ENCODE measurements at regions not wholly inside any gene's neighbourhood (a gene's known extent, or its start where the extent isn't known, plus 50 kb on each side); places are given as distances from the start of the nearest gene placed in this dataset.

- CTCF ChIA-PET: interaction anchor here (0.7 kb wide), 1 partner anchor 13 kb away, joined by 7 read pairs; no protein-coding TSS in a partner anchor
- Mint-ChIP-seq H3K4me1 (ENCODE audit: low read depth, unreplicated experiment) (no peaks in the 10 kb centered on the region), H3K27ac (ENCODE audit: unreplicated experiment) (no peak overlapping the region), H3K27me3 (ENCODE audit: unreplicated experiment) (peaks cover 13% of the 10 kb centered on the region), H3K36me3 (ENCODE audit: insufficient read depth, unreplicated experiment) (no peaks in the 10 kb centered on the region), H3K4me3 (ENCODE audit: low read depth, unreplicated experiment) (no peak overlapping the region), H3K9me3 (ENCODE audit: low read depth, unreplicated experiment) (no peaks in the 10 kb centered on the region)
- intact Hi-C loops (cut with micrococcal nuclease; ENCODE audit: unreplicated experiment): no loop called here
- no peak for DNase-seq
- no TSS peak for BruUV-seq (replicated peaks)
- TF ChIP-seq CTCF (IDR thresholded peaks at IDR 0.05; ENCODE audit: unreplicated experiment): no peak
These were observed 149.6 kb upstream of the BCOR start for GRCh38 chrX:40247382-40247781.

- Mint-ChIP-seq H3K4me1 (ENCODE audit: low read depth, unreplicated experiment) (no peaks in the 10 kb centered on the region), H3K36me3 (ENCODE audit: insufficient read depth, unreplicated experiment) (no peaks in the 10 kb centered on the region), H3K27ac (ENCODE audit: unreplicated experiment) (no peak overlapping the region), H3K9me3 (ENCODE audit: low read depth, unreplicated experiment) (no peaks in the 10 kb centered on the region), H3K4me3 (ENCODE audit: low read depth, unreplicated experiment) (no peak overlapping the region), H3K27me3 (ENCODE audit: unreplicated experiment) (peaks cover 13% of the 10 kb centered on the region)
- intact Hi-C loops (cut with micrococcal nuclease; ENCODE audit: unreplicated experiment): no loop called here
- no peak for DNase-seq
- BruUV-seq (replicated peaks): no TSS peak
- CTCF ChIA-PET: interaction anchor here (0.6 kb wide), 1 partner anchor 52 kb away, joined by 3 read pairs; no protein-coding TSS in a partner anchor
- TF ChIP-seq CTCF (IDR thresholded peaks at IDR 0.05; ENCODE audit: unreplicated experiment): no peak
These were observed 147.8 kb upstream of the BCOR start for GRCh38 chrX:40245488-40246071.

GRCh38 chrX:40244980-40245379 is 147.2 kb upstream of the BCOR start:
- TF ChIP-seq CTCF (IDR thresholded peaks at IDR 0.05; ENCODE audit: unreplicated experiment): no peak
- intact Hi-C loops (cut with micrococcal nuclease; ENCODE audit: unreplicated experiment): no loop called here
- Mint-ChIP-seq H3K9me3 (ENCODE audit: low read depth, unreplicated experiment) (no peaks in the 10 kb centered on the region), H3K4me1 (ENCODE audit: low read depth, unreplicated experiment) (no peaks in the 10 kb centered on the region), H3K27ac (ENCODE audit: unreplicated experiment) (no peak overlapping the region), H3K4me3 (ENCODE audit: low read depth, unreplicated experiment) (no peak overlapping the region), H3K27me3 (ENCODE audit: unreplicated experiment) (peaks cover 13% of the 10 kb centered on the region), H3K36me3 (ENCODE audit: insufficient read depth, unreplicated experiment) (no peaks in the 10 kb centered on the region)
- no TSS peak for BruUV-seq (replicated peaks)
- CTCF ChIA-PET: no interaction called here
- no peak for DNase-seq

GRCh38 chrX:40243755-40244515 is 146.2 kb upstream of the BCOR start:
- H3K9me3 Mint-ChIP-seq (ENCODE audit: low read depth, unreplicated experiment): no peaks in the 10 kb centered on the region
- CTCF ChIA-PET: no interaction called here
- H3K27me3 Mint-ChIP-seq (ENCODE audit: unreplicated experiment): peaks cover 13% of the 10 kb centered on the region
- H3K4me3 Mint-ChIP-seq (ENCODE audit: low read depth, unreplicated experiment): no peak overlapping the region
- intact Hi-C loops (cut with micrococcal nuclease; ENCODE audit: unreplicated experiment): no loop called here
- DNase-seq: no peak
- no peaks in the 10 kb centered on the region for H3K36me3 Mint-ChIP-seq (ENCODE audit: insufficient read depth, unreplicated experiment)
- BruUV-seq (replicated peaks): no TSS peak
- H3K4me1 Mint-ChIP-seq (ENCODE audit: low read depth, unreplicated experiment): no peaks in the 10 kb centered on the region
- H3K27ac Mint-ChIP-seq (ENCODE audit: unreplicated experiment): no peak overlapping the region
- no peak for TF ChIP-seq CTCF (IDR thresholded peaks at IDR 0.05; ENCODE audit: unreplicated experiment)
